K562 (cell line): ENCODE measurements at regions not wholly inside any gene's neighbourhood (a gene's known extent, or its start where the extent isn't known, plus 50 kb on each side); places are given as distances from the start of the nearest gene placed in this dataset.

Experiments
- ATAC-seq: fragments of 200-7000 bp; cut with Tn5 transposase; 3 replicates; pipeline ENCODE4 v1.9.1; 2020; ENCODE audit warnings: moderate library complexity
- BruUV-seq: library from RNA; stranded (reverse); fragments of 400-500 nt; replicated peaks from 2 replicates; lab custom pipeline; 2021; lab: Mats Ljungman, UMichigan
- CTCF ChIA-PET: fragments of 300-600 bp; formaldehyde crosslinking; extraction: SDS; loops from one replicate; lab custom pipeline; 2021; ENCODE audit warnings: low intra/inter-chr PET ratio; lab: Yijun Ruan, JAX
- POLR2A ChIA-PET: fragments of 300-600, 350-650 bp; sonication (Branson Sonifier 250); formaldehyde crosslinking; extraction: SDS; loops from one replicate; lab custom pipeline; 2021; ENCODE audit warnings: antibody characterized with exemption, inconsistent platforms; lab: Yijun Ruan, JAX
- DNase-seq, 4 experiments: peaks; one replicate each; pipeline versions ENCODE4 v3.0.0 to v3.0.0-alpha.2; 2011 to 2018; ENCODE audit warnings: low spot score in 3 of 4, mixed read lengths in 3 of 4; ENCODE audit errors: extremely low read depth in 1 of 4
- FAIRE-seq: peaks from 2 replicates; lab custom pipeline; 2011; peaks lifted over from hg19 to GRCh38; lab: Jason Lieb, UNC
- H2AFZ ChIP-seq: 2 replicates; pipeline ENCODE4 v1.6.0; 2011; ENCODE audit warnings: low read depth, low read length, control low read depth, inconsistent platforms
- H3K27ac ChIP-seq: fragments of 200-600 bp; 3 replicates; pipeline ENCODE4 v1.8.0; 2011; ENCODE audit warnings: low read depth, mild to moderate bottlenecking, control low read depth, inconsistent platforms, low read length, moderate library complexity, mixed read lengths; ENCODE audit errors: extremely low read depth
- H3K27me3 ChIP-seq, 2 experiments: fragments of 300-600 bp in 1 of 2; 2 replicates in 1 of 2; 3 replicates in 1 of 2; pipeline versions ENCODE4 v1.6.0 to v1.8.0; 2011; ENCODE audit warnings: inconsistent platforms in 2 of 2, low read length in 2 of 2, mild to moderate bottlenecking in 1 of 2, mixed read lengths in 1 of 2, moderate library complexity in 1 of 2; ENCODE audit not compliant: control insufficient read depth in 2 of 2, insufficient read depth in 2 of 2
- H3K36me3 ChIP-seq: fragments of 300-600 bp; 3 replicates; pipeline ENCODE4 v1.8.0; 2011; ENCODE audit warnings: mild to moderate bottlenecking, low read length, inconsistent platforms; ENCODE audit not compliant: control insufficient read depth, insufficient read depth
- H3K4me1 ChIP-seq, 2 experiments: fragments of 200-600 bp in 1 of 2; replicated peaks in 1 of 2; 2 replicates in 1 of 2; 3 replicates in 1 of 2; pipeline versions ENCODE4 v1.5.1 to v1.8.0; 2011; ENCODE audit warnings: inconsistent platforms in 2 of 2, low read length in 2 of 2, mild to moderate bottlenecking in 1 of 2, mixed read lengths in 1 of 2, moderate library complexity in 1 of 2; ENCODE audit not compliant: control insufficient read depth in 2 of 2, insufficient read depth in 2 of 2
- H3K4me2 ChIP-seq: 2 replicates; pipeline ENCODE4 v1.6.1; 2011; ENCODE audit warnings: low read length, control low read depth, inconsistent platforms, mixed read lengths; ENCODE audit not compliant: insufficient read depth
- H3K4me3 ChIP-seq: fragments of 200-600 bp; sonication (generic), shearing (Covaris generic); 2 replicates; pipeline ENCODE4 v1.5.1; 2016; ENCODE audit warnings: control low read depth, inconsistent platforms
- H3K79me2 ChIP-seq: fragments of 200-600 bp; 3 replicates; pipeline ENCODE4 v1.8.0; 2011; ENCODE audit warnings: low read length, inconsistent platforms; ENCODE audit not compliant: control insufficient read depth, insufficient read depth
- H3K9ac ChIP-seq, 2 experiments: 2 replicates each; pipeline versions ENCODE4 v1.6.0 to v1.6.1; 2011; ENCODE audit warnings: low read depth in 2 of 2, low read length in 2 of 2, control low read depth in 1 of 2, inconsistent platforms in 1 of 2, mild to moderate bottlenecking in 1 of 2, mixed read lengths in 1 of 2; ENCODE audit not compliant: insufficient read depth in 1 of 2
- H3K9me1 ChIP-seq: one replicate; pipeline ENCODE4 v1.6.0; 2011; ENCODE audit warnings: inconsistent platforms, mild to moderate bottlenecking, low read length, moderate library complexity; ENCODE audit not compliant: control insufficient read depth, insufficient read depth
- H3K9me3 ChIP-seq: replicated peaks from 2 replicates; pipeline ENCODE4 v1.5.1; 2011; ENCODE audit warnings: low read depth, low read length, inconsistent platforms; ENCODE audit not compliant: control insufficient read depth, insufficient read depth
- H4K20me1 ChIP-seq: replicated peaks from 2 replicates; pipeline ENCODE4 v1.6.1; 2011; ENCODE audit warnings: low read length, inconsistent platforms, mixed read lengths; ENCODE audit not compliant: control insufficient read depth, insufficient read depth
- ELF4 ChIP-seq: fragments of 450-650 bp; formaldehyde crosslinking; IDR thresholded peaks from 2 replicates; pipeline ENCODE4 v1.4.0; 2022; ENCODE audit warnings: missing genetic modification characterization
- MCM5 ChIP-seq: fragments of 450-650 bp; IDR thresholded peaks from 2 replicates; pipeline ENCODE4 v1.6.1; 2016; ENCODE audit warnings: low read depth
- NCOA6 ChIP-seq: fragments of 450-650 bp; IDR thresholded peaks from 2 replicates; pipeline ENCODE4 v1.6.1; 2017; ENCODE audit warnings: mild to moderate bottlenecking
- NR4A1 ChIP-seq, 2 experiments: fragments of 250-450 bp in 1 of 2; fragments of 450-650 bp in 1 of 2; sonication (Bioruptor Pico) in 1 of 2; IDR thresholded peaks; 2 replicates each; pipeline versions ENCODE4 v1.4.0 to v1.6.1; 2016 to 2020; ENCODE audit warnings: mild to moderate bottlenecking in 2 of 2, missing compliant biosample characterization in 1 of 2, missing genetic modification characterization in 1 of 2, moderate library complexity in 1 of 2
- NRF1 ChIP-seq, 2 experiments: fragments of 450-650 bp; IDR thresholded peaks in 1 of 2; conservative IDR thresholded peaks in 1 of 2; 2 replicates each; pipeline ENCODE4 v1.6.1; 2014; ENCODE audit warnings: mild to moderate bottlenecking in 2 of 2
- TAF15 ChIP-seq: fragments of 200-400 bp; formaldehyde crosslinking; IDR thresholded peaks from 2 replicates; pipeline ENCODE4 v1.6.1; 2017; ENCODE audit warnings: mild to moderate bottlenecking, low read depth, low read length, moderate library complexity
- ZNF274 ChIP-seq: IDR thresholded peaks from 2 replicates; pipeline ENCODE4 v1.6.1; 2011; ENCODE audit warnings: low read depth, mild to moderate bottlenecking, low read length, moderate library complexity, borderline replicate concordance
- ZNF282 ChIP-seq: sonication (generic); formaldehyde crosslinking; IDR thresholded peaks from 2 replicates; pipeline ENCODE4 v1.8.1; 2023; ENCODE audit warnings: missing genetic modification reagents
- ZNF551 ChIP-seq: fragments of 250-450 bp; sonication (Bioruptor Pico); IDR thresholded peaks from 2 replicates; pipeline ENCODE4 v1.5.0; 2021; ENCODE audit warnings: mild to moderate bottlenecking, moderate library complexity
- WGBS: fragments of 100-300 bp; shearing (Covaris generic); methylation state at CpG from one replicate; pipeline ENCODE4 v1.1.6; 2016; ENCODE audit warnings: low coverage, mixed read lengths; ENCODE audit not compliant: insufficient coverage; ENCODE audit errors: missing lambda C conversion rate; 5-methylcytosine and 5-hydroxymethylcytosine counted together
- in situ Hi-C: fragments of 300-500 bp; cut with MboI; formaldehyde crosslinking; loops from 4 replicates; pipeline ENCODE4 v1.15.0; 2018; ENCODE audit warnings: inconsistent platforms, mixed read lengths
- intact Hi-C: fragments of 100-400 bp; cut with micrococcal nuclease; formaldehyde crosslinking; loops from 2 replicates; pipeline ENCODE4 v1.14.2; 2022
- TF ChIP-seq, protein P1 (sequence below), 3 experiments: fragments of 200-800 bp in 1 of 3; sonication (Bioruptor generic) in 1 of 3; sonication (generic) in 1 of 3; formaldehyde crosslinking in 1 of 3; IDR thresholded peaks; 2 replicates each; pipeline versions ENCODE4 v1.6.1 to v1.8.0; 2016 to 2022; ENCODE audit warnings: mild to moderate bottlenecking in 2 of 3, missing compliant biosample characterization in 2 of 3, missing genetic modification characterization in 2 of 3, missing genetic modification reagents in 1 of 3
- TF ChIP-seq, protein P2 (sequence below), 2 experiments: fragments of 450-650 bp; conservative IDR thresholded peaks; 2 replicates each; pipeline ENCODE4 v1.6.1; 2017; ENCODE audit warnings: mild to moderate bottlenecking in 2 of 2, moderate library complexity in 2 of 2

DNA sequence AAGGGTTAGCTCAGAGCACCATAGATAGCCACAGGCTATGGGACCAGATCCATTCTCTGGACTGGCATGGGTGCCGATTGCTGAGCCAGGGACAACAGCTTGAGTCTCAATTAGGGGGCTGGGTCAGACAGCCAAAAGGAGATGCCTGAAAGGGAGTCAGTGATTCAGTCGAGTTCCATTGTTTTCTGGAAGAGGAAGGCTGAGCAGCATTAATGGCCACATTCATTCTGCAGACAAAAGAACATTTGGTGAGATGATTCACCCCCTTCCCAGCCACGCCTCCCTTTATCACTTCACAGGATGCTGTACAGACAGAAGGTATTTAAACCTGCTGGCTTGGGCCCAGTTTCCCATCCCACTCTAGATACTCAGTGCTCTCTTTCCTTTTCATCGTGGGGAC is 131.9 kb downstream of the ADAMTS15 start:
- TF ChIP-seq ZNF282: no peak
- no peak for TF ChIP-seq MCM5
- TF ChIP-seq ELF4 (CRISPR knock-in tag): no peak
- TF ChIP-seq NRF1 (conservative IDR thresholded peaks at IDR 0.05 in 1 of 2, IDR thresholded peaks at IDR 0.05 in 1 of 2): no peak
- no peak for TF ChIP-seq ZNF551 (CRISPR knock-in tag)
- TF ChIP-seq NR4A1 (CRISPR knock-in tag; IDR thresholded peaks at IDR 0.05): no peak
- no peak for TF ChIP-seq NR4A1 (tag; IDR thresholded peaks at IDR 0.05)
- TF ChIP-seq NCOA6: no peak
- TF ChIP-seq, protein P1, sequence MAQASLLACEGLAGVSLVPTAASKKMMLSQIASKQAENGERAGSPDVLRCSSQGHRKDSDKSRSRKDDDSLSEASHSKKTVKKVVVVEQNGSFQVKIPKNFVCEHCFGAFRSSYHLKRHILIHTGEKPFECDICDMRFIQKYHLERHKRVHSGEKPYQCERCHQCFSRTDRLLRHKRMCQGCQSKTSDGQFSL (CRISPR knock-in tag; IDR thresholded peaks at IDR 0.05): no peak
- TF ChIP-seq, protein P1 (tag; IDR thresholded peaks at IDR 0.05): no peak
- no peak for TF ChIP-seq TAF15
- TF ChIP-seq, protein P2, sequence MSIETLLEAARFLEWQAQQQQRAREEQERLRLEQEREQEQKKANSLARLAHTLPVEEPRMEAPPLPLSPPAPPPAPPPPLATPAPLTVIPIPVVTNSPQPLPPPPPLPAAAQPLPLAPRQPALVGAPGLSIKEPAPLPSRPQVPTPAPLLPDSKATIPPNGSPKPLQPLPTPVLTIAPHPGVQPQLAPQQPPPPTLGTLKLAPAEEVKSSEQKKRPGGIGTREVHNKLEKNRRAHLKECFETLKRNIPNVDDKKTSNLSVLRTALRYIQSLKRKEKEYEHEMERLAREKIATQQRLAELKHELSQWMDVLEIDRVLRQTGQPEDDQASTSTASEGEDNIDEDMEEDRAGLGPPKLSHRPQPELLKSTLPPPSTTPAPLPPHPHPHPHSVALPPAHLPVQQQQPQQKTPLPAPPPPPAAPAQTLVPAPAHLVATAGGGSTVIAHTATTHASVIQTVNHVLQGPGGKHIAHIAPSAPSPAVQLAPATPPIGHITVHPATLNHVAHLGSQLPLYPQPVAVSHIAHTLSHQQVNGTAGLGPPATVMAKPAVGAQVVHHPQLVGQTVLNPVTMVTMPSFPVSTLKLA (conservative IDR thresholded peaks at IDR 0.05): no peak
- no peak for TF ChIP-seq ZNF274
- Histone ChIP-seq H3K27me3 (peaks cover 0 to 8% of the 10 kb centered on the region in 2 experiments; a peak in 1 of 5 replicates), H3K9me3 (no peaks in the 10 kb centered on the region), H3K27ac (no peak overlapping the region), H3K9ac (no peak overlapping the region), H3K79me2 (no peaks in the 10 kb centered on the region), H3K4me1 (no peaks in the 10 kb centered on the region), H3K4me2 (no peak overlapping the region), H2AFZ (no peak overlapping the region), H3K4me3 (no peak overlapping the region), H4K20me1 (no peaks in the 10 kb centered on the region), H3K36me3 (no peaks in the 10 kb centered on the region), H3K9me1 (no peaks in the 10 kb centered on the region)
- ChIA-PET POLR2A (no interaction called here), CTCF (no interaction called here)
- ATAC-seq: no peak
- DNase-seq: no peak
- in situ Hi-C loops (no loop called here), intact Hi-C loops (no loop called here)
- no peak for FAIRE-seq
- WGBS: 0% methylated on average over 4 of the region's 4 CpGs
- BruUV-seq: no TSS peak
